Stomach smooth muscle (tissue), 2 donors: ENCODE measurements at regions not wholly inside any gene's neighbourhood (a gene's known extent, or its start where the extent isn't known, plus 50 kb on each side); places are given as distances from the start of the nearest gene placed in this dataset.
"Not testable (repeated sequence)": the region's sequence is repeated elsewhere in the genome, so short reads cannot be mapped to it uniquely, and the experiment has no call there.

Experiments used
- H3K27ac ChIP-seq: one replicate; pipeline ENCODE4 v1.7.0; 2013; ENCODE audit warnings: mild to moderate bottlenecking, low read length, inconsistent platforms
- H3K27me3 ChIP-seq, 2 donors: one replicate each; pipeline ENCODE4 v1.7.0; 2013; ENCODE audit warnings: low read length in 2 of 2; ENCODE audit not compliant: insufficient read depth in 2 of 2, control insufficient read depth in 1 of 2
- H3K36me3 ChIP-seq, 2 donors: one replicate each; pipeline ENCODE4 v1.7.0; 2013; ENCODE audit warnings: low read length in 2 of 2; ENCODE audit not compliant: control insufficient read depth in 2 of 2, insufficient read depth in 2 of 2
- H3K4me1 ChIP-seq: one replicate; pipeline ENCODE4 v1.7.0; 2013; ENCODE audit warnings: low read length; ENCODE audit not compliant: control insufficient read depth, insufficient read depth
- H3K4me3 ChIP-seq, 2 donors: one replicate each; pipeline ENCODE4 v1.7.0; 2013; ENCODE audit warnings: low read length in 2 of 2
- H3K9ac ChIP-seq, 2 donors: one replicate each; pipeline ENCODE4 v1.7.0; 2013; ENCODE audit warnings: low read length in 2 of 2, mild to moderate bottlenecking in 1 of 2
- H3K9me3 ChIP-seq, 2 donors: one replicate each; pipeline ENCODE4 v1.7.0; 2013; ENCODE audit warnings: low read length in 2 of 2; ENCODE audit not compliant: control insufficient read depth in 2 of 2
- donor health status: healthy.
- donor health status: Pancreatic carcinoma.

GRCh38 chr15:25243800-25244097, 195.1 kb downstream of the UBE3A start:
- Histone ChIP-seq H3K4me3 (no peak overlapping the region), H3K27ac (no peak overlapping the region), H3K36me3 (no peaks in the 10 kb centered on the region), H3K9me3 (peaks cover 0 to 55% of the 10 kb centered on the region in 2 donors), H3K4me1 (no peaks in the 10 kb centered on the region), H3K9ac (no peak overlapping the region), H3K27me3 (no peaks in the 10 kb centered on the region)

- H3K9me3 ChIP-seq = peaks cover 0 to 52% of the 10 kb centered on the region in 2 donors
- H3K4me3 ChIP-seq = no peak overlapping the region
- no peak overlapping the region for H3K9ac ChIP-seq
- no peaks in the 10 kb centered on the region for H3K27me3 ChIP-seq
- H3K36me3 ChIP-seq = no peaks in the 10 kb centered on the region
- no peak overlapping the region for H3K27ac ChIP-seq
- no peaks in the 10 kb centered on the region for H3K4me1 ChIP-seq
Measured at GRCh38 chr15:25244731-25245585, 193.9 kb downstream of the UBE3A start.

GRCh38 chr15:25245801-25246622, 192.8 kb downstream of the UBE3A start:
- Histone ChIP-seq H3K27me3 (no peaks in the 10 kb centered on the region), H3K4me3 (no peak overlapping the region), H3K4me1 (no peaks in the 10 kb centered on the region), H3K9me3 (peaks cover 0 to 51% of the 10 kb centered on the region in 2 donors), H3K9ac (no peak overlapping the region), H3K27ac (no peak overlapping the region), H3K36me3 (no peaks in the 10 kb centered on the region)

- Histone ChIP-seq H3K4me1 (no peaks in the 10 kb centered on the region), H3K27me3 (no peaks in the 10 kb centered on the region), H3K36me3 (no peaks in the 10 kb centered on the region), H3K27ac (no peak overlapping the region), H3K9me3 (peaks cover 0 to 49% of the 10 kb centered on the region in 2 donors), H3K9ac (no peak overlapping the region), H3K4me3 (no peak overlapping the region)
Measured at GRCh38 chr15:25246641-25247406, 192.0 kb downstream of the UBE3A start.

- Histone ChIP-seq H3K9me3 (peaks cover 0 to 47% of the 10 kb centered on the region in 2 donors), H3K4me3 (no peak overlapping the region), H3K27me3 (no peaks in the 10 kb centered on the region)
Measured at GRCh38 chr15:25247407-25248038, 191.3 kb downstream of the UBE3A start.

GRCh38 chr15:25248087-25248486, 190.7 kb downstream of the UBE3A start:
- H3K9me3 ChIP-seq = peaks cover 0 to 41% of the 10 kb centered on the region in 2 donors
- not testable (repeated sequence) for H3K4me1 ChIP-seq, H3K4me3 ChIP-seq, H3K27me3 ChIP-seq, H3K36me3 ChIP-seq, H3K9ac ChIP-seq, H3K27ac ChIP-seq

More at GRCh38 chr15:25247407-25248038, 191.3 kb downstream of the UBE3A start:
- Histone ChIP-seq H3K9ac (no peak overlapping the region), H3K4me1 (no peaks in the 10 kb centered on the region), H3K36me3 (no peaks in the 10 kb centered on the region), H3K27ac (no peak overlapping the region)

- Histone ChIP-seq H3K36me3 (no peaks in the 10 kb centered on the region), H3K27me3 (no peaks in the 10 kb centered on the region), H3K27ac (no peak overlapping the region), H3K9me3 (peaks cover 0 to 38% of the 10 kb centered on the region in 2 donors), H3K4me3 (no peak overlapping the region), H3K9ac (no peak overlapping the region), H3K4me1 (no peaks in the 10 kb centered on the region)
Measured at GRCh38 chr15:25248583-25249235, 190.1 kb downstream of the UBE3A start.

GRCh38 chr15:25249236-25250010, 189.4 kb downstream of the UBE3A start:
- no peak overlapping the region for H3K9ac ChIP-seq
- H3K27me3 ChIP-seq = no peaks in the 10 kb centered on the region
- peaks cover 0 to 38% of the 10 kb centered on the region in 2 donors for H3K9me3 ChIP-seq
- H3K36me3 ChIP-seq = no peaks in the 10 kb centered on the region
- no peaks in the 10 kb centered on the region for H3K4me1 ChIP-seq
- no peak overlapping the region for H3K4me3 ChIP-seq
- no peak overlapping the region for H3K27ac ChIP-seq

- peaks cover 0 to 36% of the 10 kb centered on the region in 2 donors for H3K9me3 ChIP-seq
- H3K27ac ChIP-seq = no peak overlapping the region
- no peaks in the 10 kb centered on the region for H3K36me3 ChIP-seq
- no peaks in the 10 kb centered on the region for H3K4me1 ChIP-seq
- no peak overlapping the region for H3K4me3 ChIP-seq
- no peaks in the 10 kb centered on the region for H3K27me3 ChIP-seq
- no peak overlapping the region for H3K9ac ChIP-seq
Measured at GRCh38 chr15:25250011-25250596, 188.7 kb downstream of the UBE3A start.
